ENCODE measurements at regions not wholly inside any gene's neighbourhood (a gene's known extent, or its start where the extent isn't known, plus 50 kb on each side); places are given as distances from the start of the nearest gene placed in this dataset.
"Not testable (repeated sequence)": the region's sequence is repeated elsewhere in the genome, so short reads cannot be mapped to it uniquely, and the experiment has no call there.

DNA sequence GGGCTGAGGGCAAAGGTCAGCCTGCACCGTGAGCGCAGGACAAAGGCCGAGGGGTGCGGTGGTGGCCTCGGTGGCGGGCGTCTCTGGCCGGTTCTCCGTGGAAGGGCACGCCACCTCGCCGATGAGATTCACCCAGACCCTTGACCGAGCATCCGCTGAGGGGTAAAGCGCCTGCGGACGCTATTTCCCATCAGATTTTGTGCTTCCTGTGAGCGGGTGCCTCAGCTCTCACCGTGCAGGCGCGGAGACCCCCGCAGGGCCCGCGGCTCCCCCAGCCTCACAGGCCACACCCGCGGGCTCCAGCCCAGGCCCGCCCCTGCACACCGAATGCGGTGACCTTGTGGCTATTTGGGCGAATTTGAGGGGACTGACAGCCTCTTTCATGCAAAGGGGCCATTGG is 348.0 kb downstream of the TEX29 start:
- WGBS, 2 donors, result 83 to 93% methylated on average over 30 of the region's 30 CpGs
- no peaks in the 10 kb centered on the region for H3K4me1 ChIP-seq
- H3K27ac ChIP-seq, result no peak overlapping the region
- no peak for DNase-seq
- H3K9me3 ChIP-seq, result no peaks in the 10 kb centered on the region
- peaks cover 0 to 7% (median 0%) of the 10 kb centered on the region in 3 donors for H3K27me3 ChIP-seq
- TF ChIP-seq POLR2A (IDR thresholded peaks at IDR 0.05) (no peak), POLR2AphosphoS5 (IDR thresholded peaks at IDR 0.05) (no peak), EP300 (IDR thresholded peaks at IDR 0.05) (no peak)
- TF ChIP-seq, protein P1, sequence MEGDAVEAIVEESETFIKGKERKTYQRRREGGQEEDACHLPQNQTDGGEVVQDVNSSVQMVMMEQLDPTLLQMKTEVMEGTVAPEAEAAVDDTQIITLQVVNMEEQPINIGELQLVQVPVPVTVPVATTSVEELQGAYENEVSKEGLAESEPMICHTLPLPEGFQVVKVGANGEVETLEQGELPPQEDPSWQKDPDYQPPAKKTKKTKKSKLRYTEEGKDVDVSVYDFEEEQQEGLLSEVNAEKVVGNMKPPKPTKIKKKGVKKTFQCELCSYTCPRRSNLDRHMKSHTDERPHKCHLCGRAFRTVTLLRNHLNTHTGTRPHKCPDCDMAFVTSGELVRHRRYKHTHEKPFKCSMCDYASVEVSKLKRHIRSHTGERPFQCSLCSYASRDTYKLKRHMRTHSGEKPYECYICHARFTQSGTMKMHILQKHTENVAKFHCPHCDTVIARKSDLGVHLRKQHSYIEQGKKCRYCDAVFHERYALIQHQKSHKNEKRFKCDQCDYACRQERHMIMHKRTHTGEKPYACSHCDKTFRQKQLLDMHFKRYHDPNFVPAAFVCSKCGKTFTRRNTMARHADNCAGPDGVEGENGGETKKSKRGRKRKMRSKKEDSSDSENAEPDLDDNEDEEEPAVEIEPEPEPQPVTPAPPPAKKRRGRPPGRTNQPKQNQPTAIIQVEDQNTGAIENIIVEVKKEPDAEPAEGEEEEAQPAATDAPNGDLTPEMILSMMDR (IDR thresholded peaks at IDR 0.05), result no peak
- H3K36me3 ChIP-seq, result no peaks in the 10 kb centered on the region
- intact Hi-C loops (cut with DNase I), result no loop called here
- no peak overlapping the region for H3K4me3 ChIP-seq

DNA sequence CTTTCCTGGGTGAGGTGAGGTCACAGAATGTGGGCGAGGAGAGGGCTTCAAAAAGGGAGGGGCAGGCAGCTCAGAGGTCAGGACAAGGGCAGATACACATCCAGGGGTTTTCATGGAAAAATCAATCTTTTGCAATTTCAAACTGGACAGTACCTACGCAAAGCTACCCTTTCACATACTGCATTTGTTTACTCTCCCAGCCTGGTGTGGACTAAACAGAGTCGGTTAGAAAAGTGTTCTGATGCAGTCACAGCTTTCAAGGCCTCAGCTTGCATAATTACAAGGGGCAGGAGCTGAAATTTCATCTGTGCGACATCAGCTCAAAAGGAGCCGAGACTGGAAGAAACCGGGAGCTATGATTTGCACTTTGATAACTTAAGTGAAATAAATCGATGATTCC is 351.8 kb downstream of the TEX29 start:
- not testable (repeated sequence) for H3K36me3 ChIP-seq, DNase-seq
- 85% methylated on average over 4 of the region's 7 CpGs; no CpG with 5 or more reads in 1 of the 2 donors for WGBS, 2 donors

DNA sequence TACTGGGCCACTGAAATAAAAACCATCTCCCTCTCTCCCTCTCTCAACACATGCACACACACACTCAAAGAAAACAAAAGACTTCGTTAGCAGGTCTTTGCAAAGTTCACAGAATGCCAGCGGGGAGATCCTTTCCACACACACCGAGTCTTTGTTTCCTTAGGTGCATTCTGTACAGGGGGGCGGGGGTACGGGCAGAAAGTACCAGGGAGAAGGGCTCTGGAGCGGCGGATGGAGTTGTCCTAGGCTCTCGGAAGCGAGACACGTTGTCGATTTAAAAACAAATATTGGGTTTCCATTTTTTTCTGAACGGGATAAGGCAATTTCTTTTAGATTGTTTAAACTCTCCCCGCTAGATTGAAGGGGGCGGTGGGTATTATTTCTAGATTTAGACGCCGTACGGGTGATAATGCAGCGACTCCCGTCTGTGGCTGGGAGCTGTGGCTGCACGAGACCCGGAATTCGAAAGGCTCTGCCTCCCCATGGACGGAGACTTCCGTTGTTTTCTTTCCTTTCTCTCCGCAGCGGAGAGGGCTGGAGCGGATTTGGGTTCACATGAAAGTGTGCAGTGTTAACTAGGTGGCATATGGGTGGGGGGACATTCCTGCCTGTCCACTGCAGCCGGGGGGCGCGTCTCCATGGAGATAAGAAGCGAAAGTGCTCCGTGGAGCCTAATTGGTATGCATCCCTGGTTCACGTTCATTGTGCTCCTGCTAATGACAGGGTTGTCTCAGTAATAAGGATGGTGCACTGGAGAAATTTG is 357.9 kb downstream of the TEX29 start:
- H3K27me3 ChIP-seq; H3K4me3 ChIP-seq; H3K36me3 ChIP-seq; H3K9me3 ChIP-seq; intact Hi-C loops (cut with DNase I); H3K4me1 ChIP-seq; H3K27ac ChIP-seq; DNase-seq: not testable (repeated sequence)
- WGBS, 2 donors, result no CpG with 5 or more reads among the region's 33 CpGs

More for the DNA sequence above, 351.8 kb downstream of the TEX29 start:
- H3K4me1 ChIP-seq; H3K4me3 ChIP-seq; intact Hi-C loops (cut with DNase I); H3K27ac ChIP-seq; H3K27me3 ChIP-seq; H3K9me3 ChIP-seq: not testable (repeated sequence)

DNA sequence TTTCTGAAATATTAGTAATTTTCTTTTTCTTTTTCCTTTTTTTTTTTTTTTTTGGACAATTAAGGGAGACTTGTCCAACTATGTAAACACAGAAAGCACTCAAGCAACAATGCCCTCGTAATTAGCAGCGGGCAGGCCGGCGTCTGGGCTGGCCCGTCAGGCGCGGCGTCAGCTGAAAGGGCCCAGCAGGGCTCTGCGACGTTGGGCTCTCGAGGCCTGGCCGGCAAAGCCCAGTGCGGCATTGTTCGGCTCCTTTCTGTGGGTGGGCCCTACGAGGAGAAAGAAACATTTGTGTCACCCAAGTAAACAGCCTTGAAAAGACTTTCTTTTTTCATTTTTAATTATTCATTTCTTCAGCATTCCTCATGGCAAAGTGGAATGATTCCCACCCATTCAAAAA is 359.2 kb downstream of the TEX29 start:
- WGBS, 2 donors, result no CpG with 5 or more reads among the region's 15 CpGs
- H3K9me3 ChIP-seq; H3K4me3 ChIP-seq; H3K27me3 ChIP-seq; H3K36me3 ChIP-seq; DNase-seq; H3K27ac ChIP-seq; intact Hi-C loops (cut with DNase I); H3K4me1 ChIP-seq: not testable (repeated sequence)

DNA sequence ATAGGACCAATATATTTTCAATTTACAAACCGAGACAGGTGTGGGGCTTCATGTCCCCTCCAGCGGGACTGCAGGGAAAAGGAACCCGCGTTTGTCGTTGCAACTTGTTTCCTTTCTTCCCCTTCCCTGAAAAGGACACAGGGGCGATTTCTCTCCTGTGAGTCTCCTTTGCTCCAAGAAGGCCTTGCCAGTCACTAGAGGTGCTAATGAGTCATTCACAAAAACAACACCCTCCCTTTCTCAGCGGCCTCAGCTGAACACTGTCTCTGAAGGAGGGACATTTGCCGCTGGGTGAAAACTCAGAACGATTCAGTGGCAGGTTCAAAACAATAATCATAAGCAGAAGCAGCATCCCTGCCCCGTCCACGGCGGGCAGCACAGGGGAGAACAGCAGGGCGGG is 359.7 kb downstream of the TEX29 start:
- DNase-seq; H3K27ac ChIP-seq; H3K9me3 ChIP-seq; H3K4me3 ChIP-seq; H3K4me1 ChIP-seq; H3K36me3 ChIP-seq; intact Hi-C loops (cut with DNase I); H3K27me3 ChIP-seq: not testable (repeated sequence)
- no CpG with 5 or more reads among the region's 13 CpGs for WGBS, 2 donors

DNA sequence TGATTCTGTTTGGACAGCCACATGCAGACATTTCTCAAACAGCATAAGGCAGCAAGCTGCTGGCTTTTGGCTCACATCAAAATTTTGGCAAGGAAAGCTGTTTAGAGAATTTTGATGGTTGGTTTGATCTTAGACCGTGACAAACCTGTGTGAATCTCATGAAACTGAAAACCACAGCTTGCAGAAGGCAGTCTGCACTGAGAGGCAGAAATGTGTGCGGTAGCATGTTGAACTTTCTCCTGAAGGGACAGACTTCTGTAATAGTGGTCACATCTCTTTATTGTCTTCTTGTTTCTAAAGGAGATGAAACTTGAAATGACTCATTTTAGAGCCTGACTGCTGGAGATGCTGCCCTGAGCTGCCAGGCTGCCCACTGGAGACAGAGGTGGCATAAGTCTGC is 371.6 kb downstream of the TEX29 start:
- H3K9me3 ChIP-seq; H3K27me3 ChIP-seq; DNase-seq; H3K4me3 ChIP-seq; intact Hi-C loops (cut with DNase I); H3K27ac ChIP-seq; H3K4me1 ChIP-seq; H3K36me3 ChIP-seq: not testable (repeated sequence)
- WGBS, 2 donors, result 48 to 74% methylated on average over 2 of the region's 2 CpGs

DNA sequence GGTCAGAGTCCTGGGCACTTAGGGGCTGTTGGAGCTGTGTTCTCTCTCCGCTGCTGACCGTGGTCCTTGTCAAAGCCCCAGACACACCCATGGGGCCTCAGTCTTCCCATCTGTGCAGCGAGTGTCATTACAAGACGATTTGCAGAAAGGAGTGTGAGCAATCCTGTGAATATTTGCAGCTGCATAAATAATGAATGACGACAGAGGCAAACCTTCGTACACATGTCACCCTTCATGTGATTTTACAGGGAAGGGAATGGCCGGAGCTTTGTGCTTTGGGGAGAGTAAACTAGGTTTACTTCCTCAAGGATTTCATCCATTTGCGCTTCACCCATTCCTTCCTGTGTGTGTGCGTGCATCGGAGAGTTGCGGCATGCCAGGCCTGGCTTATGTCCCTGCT is 370.8 kb upstream of the SOX1 start:
- H3K9me3 ChIP-seq; intact Hi-C loops (cut with DNase I); H3K4me3 ChIP-seq; H3K36me3 ChIP-seq; DNase-seq; H3K4me1 ChIP-seq; H3K27me3 ChIP-seq; H3K27ac ChIP-seq: not testable (repeated sequence)
- no CpG with 5 or more reads among the region's 11 CpGs for WGBS, 2 donors

DNA sequence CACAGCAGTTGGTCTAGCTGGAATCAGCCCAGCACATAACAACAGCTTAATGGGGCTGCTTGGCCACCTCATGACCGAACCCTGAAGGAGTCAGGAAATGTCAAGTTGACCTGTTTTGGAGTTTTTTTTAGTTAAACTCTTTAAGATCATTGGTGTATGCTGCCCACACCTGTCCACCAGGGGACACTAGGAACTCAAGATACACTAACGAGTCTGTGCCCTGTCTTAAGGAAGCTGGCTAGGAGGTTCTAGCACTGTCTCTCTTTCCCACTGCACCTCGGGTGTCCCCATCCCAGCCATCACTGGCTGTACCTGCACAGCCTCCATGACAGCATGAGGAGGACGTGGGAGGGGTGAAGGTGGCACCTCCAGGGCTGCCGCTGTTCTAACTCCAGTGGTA is 364.9 kb upstream of the SOX1 start:
- H3K36me3 ChIP-seq; intact Hi-C loops (cut with DNase I); H3K4me1 ChIP-seq; H3K9me3 ChIP-seq; DNase-seq; H3K4me3 ChIP-seq; H3K27ac ChIP-seq; H3K27me3 ChIP-seq: not testable (repeated sequence)
- WGBS, 2 donors, result no CpG with 5 or more reads among the region's 5 CpGs

Data from sigmoid colon (tissue), 6 donors.